HepG2 (cell line): ENCODE measurements at regions not wholly inside any gene's neighbourhood (a gene's known extent, or its start where the extent isn't known, plus 50 kb on each side); places are given as distances from the start of the nearest gene placed in this dataset.

Source experiments
- ATAC-seq: fragments of 200-7000 bp; cut with Tn5 transposase; 3 replicates; pipeline ENCODE4 v1.9.1; 2020; ENCODE audit warnings: mild to moderate bottlenecking, moderate library complexity
- BruUV-seq: library from RNA; stranded (reverse); fragments of 400-500 nt; replicated peaks from 2 replicates; lab custom pipeline; 2021; lab: Mats Ljungman, UMichigan
- CTCF ChIA-PET: fragments of 300-600 bp; formaldehyde crosslinking; extraction: SDS; loops from one replicate; lab custom pipeline; 2021; ENCODE audit warnings: low total read pairs, inconsistent platforms, low intra/inter-chr PET ratio; lab: Yijun Ruan, JAX
- POLR2A ChIA-PET: fragments of 350-600 bp; sonication (Branson Sonifier 250); formaldehyde crosslinking; loops from one replicate; lab custom pipeline; 2020; ENCODE audit warnings: antibody characterized with exemption, inconsistent platforms; lab: Yijun Ruan, JAX
- DNase-seq: peaks from one replicate; pipeline ENCODE4 v3.0.0-alpha.2; 2015; ENCODE audit warnings: low spot score
- FAIRE-seq: peaks from 3 replicates; lab custom pipeline; 2011; peaks lifted over from hg19 to GRCh38; lab: Jason Lieb, UNC
- H2AFZ ChIP-seq: one replicate; pipeline ENCODE4 v1.6.1; 2011; ENCODE audit warnings: low read length, inconsistent platforms
- H3K27ac ChIP-seq: fragments of 300-600 bp; 3 replicates; pipeline ENCODE4 v1.8.0; 2011; ENCODE audit warnings: mixed run types, mild to moderate bottlenecking, mixed read lengths, low read length, inconsistent platforms; ENCODE audit not compliant: insufficient read depth; ENCODE audit errors: extremely low read length
- H3K27me3 ChIP-seq, 2 experiments: fragments of 200-600 bp in 1 of 2; 2 replicates in 1 of 2; 3 replicates in 1 of 2; pipeline versions ENCODE4 v1.6.0 to v1.8.0; 2011; ENCODE audit warnings: low read length in 2 of 2, mild to moderate bottlenecking in 2 of 2, moderate library complexity in 2 of 2, inconsistent platforms in 1 of 2; ENCODE audit not compliant: insufficient read depth in 2 of 2, control insufficient read depth in 1 of 2
- H3K36me3 ChIP-seq, 2 experiments: fragments of 200-600 bp in 1 of 2; replicated peaks in 1 of 2; 2 replicates in 1 of 2; 3 replicates in 1 of 2; pipeline versions ENCODE4 v1.5.1 to v1.8.0; 2011; ENCODE audit warnings: low read length in 2 of 2, inconsistent platforms in 1 of 2; ENCODE audit not compliant: insufficient read depth in 2 of 2, control insufficient read depth in 1 of 2
- H3K4me1 ChIP-seq: 2 replicates; pipeline ENCODE4 v1.5.1; 2012; ENCODE audit warnings: low read length, inconsistent platforms; ENCODE audit not compliant: insufficient read depth
- H3K4me2 ChIP-seq: 2 replicates; pipeline ENCODE4 v1.6.0; 2011; ENCODE audit warnings: low read depth, low read length, inconsistent platforms
- H3K4me3 ChIP-seq, 3 experiments: fragments of 200-600 bp in 1 of 3; sonication (generic), shearing (Covaris generic) in 1 of 3; replicated peaks in 1 of 3; 2 replicates each; pipeline ENCODE4 v1.5.1; 2011 to 2016; ENCODE audit warnings: low read length in 3 of 3, inconsistent platforms in 2 of 3, low read depth in 2 of 3, mild to moderate bottlenecking in 2 of 3, control low read depth in 1 of 3, mixed read lengths in 1 of 3; ENCODE audit not compliant: insufficient read depth in 1 of 3
- H3K79me2 ChIP-seq: one replicate; pipeline ENCODE4 v1.6.1; 2011; ENCODE audit warnings: low read length, inconsistent platforms; ENCODE audit not compliant: insufficient read depth
- H3K9ac ChIP-seq: 2 replicates; pipeline ENCODE4 v1.6.0; 2011; ENCODE audit warnings: mild to moderate bottlenecking, low read depth, low read length, inconsistent platforms; ENCODE audit not compliant: insufficient read depth
- H3K9me3 ChIP-seq: 2 replicates; pipeline ENCODE4 v1.5.1; 2012; ENCODE audit warnings: mild to moderate bottlenecking, low read length
- H4K20me1 ChIP-seq: 2 replicates; pipeline ENCODE4 v1.6.0; 2011; ENCODE audit warnings: inconsistent platforms, mild to moderate bottlenecking, low read length, moderate library complexity; ENCODE audit not compliant: insufficient read depth
- DPF2 ChIP-seq: sonication (generic); formaldehyde crosslinking; IDR thresholded peaks from 2 replicates; pipeline ENCODE4 v1.4.0; 2020; ENCODE audit warnings: mild to moderate bottlenecking, low read depth, missing genetic modification reagents, borderline replicate concordance
- FOSL2 ChIP-seq: sonication (generic); formaldehyde crosslinking; IDR thresholded peaks from 2 replicates; pipeline ENCODE4 v1.4.0; 2020; ENCODE audit warnings: missing genetic modification reagents
- MAZ ChIP-seq, 2 experiments: sonication (generic) in 1 of 2; formaldehyde crosslinking in 1 of 2; IDR thresholded peaks; 2 replicates each; pipeline versions ENCODE4 v1.5.0 to v1.6.1; 2012 to 2020; ENCODE audit warnings: low read depth in 2 of 2, mild to moderate bottlenecking in 2 of 2, borderline replicate concordance in 1 of 2, improper control_type of control experiment in 1 of 2, low read length in 1 of 2, missing genetic modification reagents in 1 of 2, moderate library complexity in 1 of 2
- MBNL3 ChIP-seq: fragments of 250-450 bp; sonication (Bioruptor Pico); conservative IDR thresholded peaks from 2 replicates; pipeline ENCODE4 v1.8.0; 2022; ENCODE audit warnings: mild to moderate bottlenecking, inconsistent platforms
- NFE2 ChIP-seq: sonication (generic); formaldehyde crosslinking; IDR thresholded peaks from 2 replicates; pipeline ENCODE4 v1.4.0; 2020; ENCODE audit warnings: missing genetic modification reagents
- NFIB ChIP-seq: sonication (generic); formaldehyde crosslinking; IDR thresholded peaks from 2 replicates; pipeline ENCODE4 v1.9.0; 2021; ENCODE audit warnings: missing genetic modification reagents, mild to moderate bottlenecking, borderline replicate concordance
- RAD51 ChIP-seq: fragments of 450-650 bp; IDR thresholded peaks from 2 replicates; pipeline ENCODE4 v1.6.1; 2016; ENCODE audit warnings: borderline replicate concordance
- RBFOX2 ChIP-seq: fragments of 200-400 bp; formaldehyde crosslinking; IDR thresholded peaks from 2 replicates; pipeline ENCODE4 v1.6.1; 2017; ENCODE audit warnings: low read depth, mild to moderate bottlenecking, low read length
- THRA ChIP-seq: sonication (generic); formaldehyde crosslinking; IDR thresholded peaks from 2 replicates; pipeline ENCODE4 v1.4.0; 2020; ENCODE audit warnings: missing genetic modification reagents, borderline replicate concordance
- TMF1 ChIP-seq: sonication (generic); formaldehyde crosslinking; IDR thresholded peaks from 2 replicates; pipeline ENCODE4 v1.8.1; 2022; ENCODE audit warnings: low read depth, missing genetic modification reagents
- ZNF281 ChIP-seq: sonication (generic); formaldehyde crosslinking; IDR thresholded peaks from 2 replicates; pipeline ENCODE4 v1.4.0; 2020; ENCODE audit warnings: missing genetic modification reagents, borderline replicate concordance
- ZNF562 ChIP-seq: sonication (generic); formaldehyde crosslinking; IDR thresholded peaks from 2 replicates; pipeline ENCODE4 v1.8.0; 2022; ENCODE audit warnings: missing genetic modification reagents, borderline replicate concordance
- WGBS: methylation state at CpG from one replicate; pipeline ENCODE4 v1.1.6; 2017; ENCODE audit warnings: low lambda C conversion rate; 5-methylcytosine and 5-hydroxymethylcytosine counted together
- in situ Hi-C: cut with HindIII; loops from 2 replicates; pipeline ENCODE4 v1.10.0; 2017; ENCODE audit warnings: low pct_unique_long_range_greater_than_20kb; ENCODE audit not compliant: extremely low pct_ligation_motif_present
- intact Hi-C: fragments of 100-400 bp; cut with micrococcal nuclease; formaldehyde crosslinking; loops from one replicate; pipeline ENCODE4 v1.10.0; 2022; ENCODE audit not compliant: unreplicated experiment

GRCh38 chrX:137313627-137314026 is 252.3 kb upstream of the ZIC3 start:
- Histone ChIP-seq H2AFZ (no peak overlapping the region), H3K4me1 (no peaks in the 10 kb centered on the region), H3K9me3 (no peaks in the 10 kb centered on the region), H3K36me3 (no peaks in the 10 kb centered on the region), H3K79me2 (no peaks in the 10 kb centered on the region), H3K9ac (no peak overlapping the region), H3K4me3 (no peak overlapping the region), H3K27me3 (no peaks in the 10 kb centered on the region), H3K27ac (no peak overlapping the region), H3K4me2 (no peak overlapping the region), H4K20me1 (no peaks in the 10 kb centered on the region)
- BruUV-seq: no TSS peak
- POLR2A ChIA-PET: no interaction called here
- FAIRE-seq (no peak), DNase-seq (no peak), ATAC-seq (no peak)
- intact Hi-C loops (no loop called here), in situ Hi-C loops (no loop called here)
- TF ChIP-seq RBFOX2: no peak
- no peak for TF ChIP-seq DPF2 (CRISPR knock-in tag)
- no peak for TF ChIP-seq NFIB (CRISPR knock-in tag)
- TF ChIP-seq TMF1 (CRISPR knock-in tag): no peak
- no peak for TF ChIP-seq MBNL3 (CRISPR knock-in tag)
- TF ChIP-seq ZNF562: no peak
- no peak for TF ChIP-seq ZNF281 (CRISPR knock-in tag)
- no peak for TF ChIP-seq RAD51
- no peak for TF ChIP-seq THRA (CRISPR knock-in tag)
- TF ChIP-seq FOSL2 (CRISPR knock-in tag): no peak
- TF ChIP-seq NFE2: no peak
- TF ChIP-seq MAZ (IDR thresholded peaks at IDR 0.05; ENCODE audit: borderline replicate concordance, low read depth, low read length): no peak
- TF ChIP-seq MAZ (CRISPR knock-in tag; IDR thresholded peaks at IDR 0.05; ENCODE audit: low read depth): no peak
- WGBS: no CpG with 5 or more reads among the region's 3 CpGs
- CTCF ChIA-PET: no interaction called here
